Spleen (tissue), 7 donors: ENCODE measurements at regions not wholly inside any gene's neighbourhood (a gene's known extent, or its start where the extent isn't known, plus 50 kb on each side); places are given as distances from the start of the nearest gene placed in this dataset.

Source experiments
- POLR2A ChIP-seq, 3 donors: fragments of 450-650 bp; IDR thresholded peaks; one replicate each; pipeline ENCODE4 v1.5.1; 2017; ENCODE audit warnings: antibody characterized with exemption in 3 of 3, mild to moderate bottlenecking in 1 of 3
- POLR2AphosphoS5 ChIP-seq, 3 donors: sonication (generic); formaldehyde crosslinking; IDR thresholded peaks; one replicate each; pipeline ENCODE4 v1.5.1; 2017; ENCODE audit warnings: antibody characterized with exemption in 3 of 3
- TF ChIP-seq, protein P1 (sequence below), 11 experiments: fragments of 200-600 bp in 7 of 11; fragments of 450-650 bp in 4 of 11; sonication (generic) in 4 of 11; IDR thresholded peaks in 8 of 11; conservative IDR thresholded peaks in 3 of 11; 1 replicate in 7 of 11; 2 replicates in 4 of 11; pipeline versions ENCODE4 v1.4.0 to v1.8.0; 2016 to 2021; ENCODE audit warnings: antibody characterized with exemption in 11 of 11, inconsistent platforms in 4 of 11, mild to moderate bottlenecking in 1 of 11
- donor health status: DM: no; HTN: no; CAD: no; lungs with moderate emphysema.
- donor health status: DM: no; HTN: no; CAD: no.
- donor health status: DM: no; HTN: no; CAD: no.

DNA sequence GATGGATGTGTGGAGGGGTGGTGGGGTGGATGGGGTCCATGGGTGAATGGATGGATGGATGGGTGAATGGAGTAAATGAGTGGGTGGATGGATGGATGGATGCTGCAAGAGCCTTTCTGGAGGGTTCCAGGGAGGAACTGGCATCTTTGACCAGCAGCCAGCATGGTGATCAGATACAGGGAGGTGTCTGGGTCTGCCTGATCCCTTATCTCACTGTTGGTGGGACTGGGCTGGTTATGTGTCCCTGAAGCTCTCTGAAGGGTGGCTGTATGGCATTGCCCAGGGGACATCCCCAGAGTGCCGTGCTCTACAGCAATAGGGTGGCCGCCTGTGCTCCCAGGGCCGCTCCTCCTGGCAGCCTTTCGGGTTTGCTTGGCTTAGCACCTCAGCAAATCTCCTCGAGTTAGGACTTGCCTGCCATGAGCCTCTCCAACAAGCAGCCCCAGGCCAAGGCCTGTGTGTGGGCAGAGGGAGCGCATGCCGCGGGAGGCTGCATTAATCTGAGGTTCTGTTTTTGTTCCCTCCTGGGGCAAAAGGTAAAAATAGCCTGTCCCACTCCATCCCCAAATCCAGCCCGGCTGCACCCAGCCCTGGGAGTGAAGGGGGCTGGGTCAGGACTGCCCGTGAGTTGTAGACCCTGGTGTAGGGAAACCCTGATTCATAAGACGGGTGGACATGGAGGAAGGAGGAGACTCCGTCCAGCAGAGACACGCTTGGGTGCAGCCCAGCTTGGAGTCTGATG, 165.4 kb downstream of the SEC14L1 start:
- TF ChIP-seq POLR2AphosphoS5 (IDR thresholded peaks at IDR 0.05) (no peak), POLR2A (IDR thresholded peaks at IDR 0.05) (no peak)
- TF ChIP-seq, protein P1, sequence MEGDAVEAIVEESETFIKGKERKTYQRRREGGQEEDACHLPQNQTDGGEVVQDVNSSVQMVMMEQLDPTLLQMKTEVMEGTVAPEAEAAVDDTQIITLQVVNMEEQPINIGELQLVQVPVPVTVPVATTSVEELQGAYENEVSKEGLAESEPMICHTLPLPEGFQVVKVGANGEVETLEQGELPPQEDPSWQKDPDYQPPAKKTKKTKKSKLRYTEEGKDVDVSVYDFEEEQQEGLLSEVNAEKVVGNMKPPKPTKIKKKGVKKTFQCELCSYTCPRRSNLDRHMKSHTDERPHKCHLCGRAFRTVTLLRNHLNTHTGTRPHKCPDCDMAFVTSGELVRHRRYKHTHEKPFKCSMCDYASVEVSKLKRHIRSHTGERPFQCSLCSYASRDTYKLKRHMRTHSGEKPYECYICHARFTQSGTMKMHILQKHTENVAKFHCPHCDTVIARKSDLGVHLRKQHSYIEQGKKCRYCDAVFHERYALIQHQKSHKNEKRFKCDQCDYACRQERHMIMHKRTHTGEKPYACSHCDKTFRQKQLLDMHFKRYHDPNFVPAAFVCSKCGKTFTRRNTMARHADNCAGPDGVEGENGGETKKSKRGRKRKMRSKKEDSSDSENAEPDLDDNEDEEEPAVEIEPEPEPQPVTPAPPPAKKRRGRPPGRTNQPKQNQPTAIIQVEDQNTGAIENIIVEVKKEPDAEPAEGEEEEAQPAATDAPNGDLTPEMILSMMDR (IDR thresholded peaks at IDR 0.05 in 8 of 11, conservative IDR thresholded peaks at IDR 0.05 in 3 of 11) = no peak
